GM12873 (cell line): ENCODE measurements at regions not wholly inside any gene's neighbourhood (a gene's known extent, or its start where the extent isn't known, plus 50 kb on each side); places are given as distances from the start of the nearest gene placed in this dataset.

ENCODE experiments used
- TF ChIP-seq, protein P1 (sequence below): IDR thresholded peaks from 2 replicates; pipeline ENCODE4 v1.5.1; 2012; ENCODE audit warnings: low read depth, mild to moderate bottlenecking, moderate library complexity, low read length, control low read depth; ENCODE audit not compliant: insufficient read depth; ENCODE audit errors: missing control alignments

DNA sequence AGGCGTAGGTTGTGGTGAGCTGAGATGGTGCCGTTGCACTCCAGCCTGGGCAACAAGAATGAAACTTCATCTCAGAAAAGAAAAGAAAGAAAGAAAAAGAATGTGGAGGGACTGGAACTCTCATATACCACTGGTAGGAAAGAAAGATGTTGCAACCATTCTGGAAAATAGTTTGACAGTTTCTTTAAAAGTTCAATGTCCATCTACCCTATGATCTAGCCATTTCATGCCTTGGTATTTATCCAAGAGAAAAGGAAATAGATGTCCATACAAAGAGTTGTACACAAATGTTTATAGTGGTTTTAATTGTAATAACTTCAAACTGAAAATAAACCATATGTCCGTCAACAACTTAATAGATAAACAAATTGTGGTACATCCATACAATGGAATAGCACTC, 190.1 kb upstream of the ZNF217 start:
- TF ChIP-seq, protein P1, sequence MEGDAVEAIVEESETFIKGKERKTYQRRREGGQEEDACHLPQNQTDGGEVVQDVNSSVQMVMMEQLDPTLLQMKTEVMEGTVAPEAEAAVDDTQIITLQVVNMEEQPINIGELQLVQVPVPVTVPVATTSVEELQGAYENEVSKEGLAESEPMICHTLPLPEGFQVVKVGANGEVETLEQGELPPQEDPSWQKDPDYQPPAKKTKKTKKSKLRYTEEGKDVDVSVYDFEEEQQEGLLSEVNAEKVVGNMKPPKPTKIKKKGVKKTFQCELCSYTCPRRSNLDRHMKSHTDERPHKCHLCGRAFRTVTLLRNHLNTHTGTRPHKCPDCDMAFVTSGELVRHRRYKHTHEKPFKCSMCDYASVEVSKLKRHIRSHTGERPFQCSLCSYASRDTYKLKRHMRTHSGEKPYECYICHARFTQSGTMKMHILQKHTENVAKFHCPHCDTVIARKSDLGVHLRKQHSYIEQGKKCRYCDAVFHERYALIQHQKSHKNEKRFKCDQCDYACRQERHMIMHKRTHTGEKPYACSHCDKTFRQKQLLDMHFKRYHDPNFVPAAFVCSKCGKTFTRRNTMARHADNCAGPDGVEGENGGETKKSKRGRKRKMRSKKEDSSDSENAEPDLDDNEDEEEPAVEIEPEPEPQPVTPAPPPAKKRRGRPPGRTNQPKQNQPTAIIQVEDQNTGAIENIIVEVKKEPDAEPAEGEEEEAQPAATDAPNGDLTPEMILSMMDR, result no peak

DNA sequence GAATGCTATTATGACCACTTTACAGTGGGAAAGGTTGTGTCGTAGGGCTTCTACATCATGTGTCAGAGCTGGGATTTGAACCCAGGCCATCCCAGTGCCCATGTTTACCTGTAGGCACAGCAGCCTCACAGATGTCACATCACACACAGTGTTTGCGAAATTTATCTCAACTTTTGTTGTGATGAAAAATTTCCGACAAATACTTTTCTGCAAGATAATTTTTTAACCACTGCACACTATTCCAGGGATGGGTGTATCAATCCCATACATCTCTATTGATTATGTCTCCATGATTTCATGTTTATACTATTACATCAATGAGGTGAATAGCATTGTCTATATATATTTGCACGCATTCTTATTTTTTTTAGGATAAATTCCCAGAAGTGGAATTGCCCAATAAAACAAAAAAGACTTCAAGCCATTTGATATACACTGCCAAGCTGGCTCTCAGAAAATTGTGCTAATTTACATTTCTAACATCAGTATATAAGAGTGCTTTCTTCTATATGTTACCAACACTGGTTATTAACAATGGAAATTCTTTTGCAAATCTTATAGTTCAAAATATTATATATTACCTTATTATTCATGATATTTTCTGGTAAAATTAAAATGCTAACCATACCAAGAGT, 189.1 kb upstream of the ZNF217 start:
- TF ChIP-seq, protein P1, result no peak

GRCh38 chr20:53779822-53780221, 186.2 kb upstream of the ZNF217 start:
- TF ChIP-seq, protein P1, result no peak

GRCh38 chr20:53778736-53779135, 185.1 kb upstream of the ZNF217 start:
- TF ChIP-seq, protein P1, result no peak

GRCh38 chr20:53778041-53778516, 184.4 kb upstream of the ZNF217 start:
- TF ChIP-seq, protein P1, result no peak

DNA sequence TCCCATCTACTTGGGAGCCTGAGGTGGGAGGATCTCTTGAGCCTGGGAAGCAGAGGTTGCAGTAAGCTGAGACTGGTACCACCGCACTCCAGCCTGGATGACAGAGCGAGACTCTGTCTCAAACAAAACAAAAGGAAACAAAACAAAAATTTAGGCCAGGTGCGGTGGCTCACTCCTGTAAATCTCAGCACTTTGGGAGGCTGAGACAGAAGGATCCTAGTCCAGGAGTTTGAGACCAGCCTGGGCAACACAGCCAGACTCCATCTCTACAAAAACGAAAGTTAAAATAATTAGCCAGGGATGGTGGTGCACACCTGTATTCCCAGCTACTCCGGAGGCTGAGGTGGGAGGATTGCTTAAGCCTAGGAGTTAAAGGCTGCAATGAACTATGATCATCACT, 183.2 kb upstream of the ZNF217 start:
- TF ChIP-seq, protein P1, result no peak

DNA sequence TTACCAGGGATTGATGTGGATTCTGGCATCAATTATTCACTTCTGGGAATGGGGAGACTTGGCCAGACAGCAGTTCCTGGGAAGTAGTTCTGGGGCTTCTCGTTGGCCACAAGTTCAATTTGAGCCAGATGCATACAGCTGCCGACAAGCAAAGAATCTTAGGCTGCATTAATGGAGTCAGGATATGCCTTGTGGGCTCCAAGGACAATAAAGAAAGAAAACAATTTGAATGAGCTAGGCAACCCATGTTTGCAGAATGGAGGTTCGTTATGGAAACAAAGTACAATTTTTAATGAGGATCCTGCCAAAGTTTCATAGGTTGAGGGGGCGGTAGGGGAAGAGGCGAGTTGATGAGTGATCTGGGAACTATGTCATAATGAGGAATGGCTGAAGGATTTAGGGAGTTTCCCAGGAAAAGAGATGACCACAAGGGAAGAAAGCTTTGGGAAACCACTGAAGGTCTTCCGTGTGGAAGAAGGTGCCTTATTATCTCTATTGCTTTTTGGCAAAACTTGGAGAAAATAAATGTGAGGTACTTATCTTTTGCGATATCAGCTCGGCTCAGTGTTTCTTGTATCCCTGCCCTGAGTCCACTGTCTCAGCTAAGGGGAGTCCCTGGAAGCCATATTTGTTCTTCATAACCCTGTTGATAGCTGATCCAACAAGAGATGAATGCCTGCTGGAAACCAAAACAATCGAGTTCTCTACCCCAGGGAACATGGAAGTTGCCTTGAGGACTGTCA, 181.0 kb upstream of the ZNF217 start:
- TF ChIP-seq, protein P1, result no peak
